GM18858 (cell line): ENCODE measurements at regions not wholly inside any gene's neighbourhood (a gene's known extent, or its start where the extent isn't known, plus 50 kb on each side); places are given as distances from the start of the nearest gene placed in this dataset.

Experiments
- ATAC-seq: cut with Tn5 transposase; IDR thresholded peaks from one replicate; pipeline ENCODE4 v1.9.1; 2021; ENCODE audit not compliant: unreplicated experiment

- ATAC-seq = no peak
Measured at GRCh38 chr9:129278391-129279237, 100.6 kb upstream of the IER5L start.

DNA sequence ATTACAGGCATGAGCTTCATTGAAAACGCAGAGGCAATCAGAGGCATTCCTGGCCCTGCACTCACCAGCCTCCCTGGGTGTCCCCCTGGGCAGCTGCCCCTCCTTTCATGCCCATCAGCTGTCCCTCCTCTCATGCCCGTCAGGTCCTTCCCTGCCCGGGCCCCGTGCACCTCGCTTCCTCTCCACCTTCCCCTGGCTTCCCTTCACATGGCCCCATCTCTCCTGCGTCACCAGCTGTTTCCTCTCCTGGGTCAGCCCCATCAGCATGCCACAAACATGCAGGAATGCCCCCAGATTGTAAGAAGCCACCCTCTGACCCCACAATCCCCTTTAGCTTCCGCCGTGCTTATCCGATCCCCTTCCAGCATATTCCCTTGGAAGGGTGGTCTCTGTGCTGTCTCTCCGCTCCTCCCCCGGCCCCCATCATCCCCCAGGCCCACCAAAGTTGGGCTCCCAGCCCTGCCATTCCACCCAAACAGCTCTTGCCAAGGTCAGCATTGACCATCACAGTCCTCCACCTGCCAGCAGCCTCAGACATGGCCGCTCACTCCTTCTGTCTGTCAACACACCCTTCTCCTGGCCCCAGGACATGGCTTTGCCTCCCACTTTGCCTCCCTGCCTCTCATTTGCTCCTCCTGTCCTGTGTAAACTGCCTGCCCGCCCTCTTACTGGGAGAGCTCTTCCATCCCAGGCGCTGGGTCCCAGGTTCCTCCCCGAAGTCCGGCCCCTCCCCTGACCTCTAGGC, 98.6 kb upstream of the IER5L start:
- no peak for ATAC-seq

DNA sequence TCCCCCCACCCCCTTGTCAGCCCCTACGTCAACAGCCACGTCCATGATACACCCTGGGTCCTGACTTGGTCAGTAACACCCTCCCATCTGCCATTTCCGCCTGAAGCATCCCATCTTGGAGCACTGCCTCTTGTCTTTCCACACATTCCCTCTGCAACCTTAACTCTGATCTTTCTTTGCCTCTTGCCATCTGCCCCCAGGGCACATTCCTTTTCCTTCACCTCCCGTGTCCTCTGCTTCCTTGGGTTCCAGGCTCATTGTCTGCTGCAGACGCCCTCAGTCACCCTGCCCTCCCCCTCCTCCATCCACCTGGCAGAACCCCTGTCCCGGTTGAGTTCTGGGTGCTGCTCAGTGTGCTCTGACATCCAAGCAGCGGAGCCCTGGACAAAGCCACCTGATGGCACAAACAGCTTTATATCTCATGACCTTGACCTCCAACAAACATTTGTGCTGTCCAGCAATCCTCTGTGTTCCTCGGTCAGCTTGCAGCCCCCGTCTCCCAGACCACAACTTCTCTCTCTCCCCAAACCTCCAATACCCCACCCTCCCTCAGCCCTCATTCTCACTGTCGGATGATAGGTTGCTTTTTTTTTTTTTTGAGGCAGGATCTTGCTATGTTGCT, 97.7 kb upstream of the IER5L start:
- no peak for ATAC-seq

GRCh38 chr9:129273941-129274684, 96.1 kb upstream of the IER5L start:
- ATAC-seq = no peak

GRCh38 chr9:129273136-129273895, 95.3 kb upstream of the IER5L start:
- ATAC-seq = no peak

DNA sequence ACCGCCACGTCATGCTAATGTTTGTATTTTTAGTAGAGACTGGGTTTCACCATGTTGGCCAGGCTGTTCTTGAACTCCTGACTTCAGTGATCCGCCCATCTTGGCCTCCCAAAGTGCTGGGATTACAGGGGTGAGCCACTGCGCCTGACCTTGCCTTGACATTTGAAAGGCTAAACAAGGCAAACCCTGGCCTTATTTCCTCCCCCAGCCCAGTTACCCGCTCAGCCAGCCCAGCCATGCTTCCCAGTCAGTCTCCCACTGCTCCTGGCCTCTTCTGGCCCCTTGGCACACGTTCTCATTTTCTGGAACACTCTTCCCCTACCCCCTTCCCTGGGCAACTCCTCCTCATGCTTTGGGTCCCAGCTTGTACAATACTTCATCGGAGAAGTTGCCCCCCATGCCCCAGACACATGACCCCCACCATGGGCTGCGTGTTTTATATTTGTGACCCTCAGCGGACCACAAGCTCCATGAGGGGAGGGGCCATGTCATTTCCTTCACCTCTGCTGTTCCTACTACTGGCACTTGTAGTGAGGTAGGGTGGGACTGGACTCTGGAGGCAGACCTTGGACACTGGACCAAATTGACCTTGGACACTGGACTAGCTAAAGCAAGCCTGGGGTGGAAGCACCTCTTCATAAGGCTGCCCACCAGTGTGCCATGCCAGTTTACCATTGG, 94.4 kb upstream of the IER5L start:
- ATAC-seq = no peak

DNA sequence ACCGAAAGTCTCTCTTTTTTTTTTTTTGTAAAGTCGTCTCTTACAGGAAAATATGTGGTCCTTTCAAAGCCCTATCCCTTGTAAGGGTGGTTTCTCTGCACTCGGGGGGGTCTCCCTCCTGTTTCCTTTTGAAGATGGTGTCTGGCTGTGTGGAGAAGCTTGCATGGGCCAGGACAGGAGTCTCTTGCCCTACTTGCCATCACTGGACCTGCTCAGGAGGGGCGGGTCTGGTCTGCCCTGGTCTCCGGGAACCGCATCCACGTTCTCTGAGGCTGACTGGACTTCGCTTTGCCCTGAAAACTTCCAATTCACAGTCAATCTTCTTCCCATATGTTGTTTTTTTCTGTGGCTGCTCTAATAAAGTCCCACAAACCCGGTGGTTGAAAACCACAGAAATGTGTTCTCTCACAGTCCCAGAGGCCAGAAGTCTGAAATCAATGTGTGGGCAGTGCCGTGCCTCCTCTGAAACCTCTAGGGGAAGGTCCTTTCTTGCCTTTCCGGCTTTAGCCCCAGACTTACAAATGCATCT, 92.9 kb upstream of the IER5L start:
- peak; percentile 37 for ATAC-seq

- peak; percentile 41 for ATAC-seq
Measured at GRCh38 chr9:129270205-129270604, 92.1 kb upstream of the IER5L start.

DNA sequence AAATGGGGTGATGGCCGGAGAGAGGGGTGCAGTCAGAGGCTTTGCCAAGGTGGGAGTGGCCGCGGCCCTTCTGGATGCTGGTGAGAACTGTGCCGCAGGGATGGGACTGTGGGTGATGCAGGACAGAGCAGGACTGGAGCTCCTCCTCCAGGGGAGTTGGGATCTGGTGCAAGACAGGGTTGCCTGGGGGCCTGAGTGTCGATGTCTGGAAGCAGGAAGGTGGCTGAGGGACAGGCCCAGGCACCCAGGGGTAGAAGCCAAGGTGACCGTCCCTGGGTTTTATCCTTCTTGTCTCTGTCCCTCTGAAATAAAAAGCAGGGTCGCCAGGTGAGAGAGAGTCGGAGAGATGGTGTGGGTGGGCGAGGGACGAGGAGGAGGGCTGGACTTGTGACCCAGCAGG, 89.1 kb upstream of the IER5L start:
- ATAC-seq = no peak

GRCh38 chr9:129266536-129266935, 88.5 kb upstream of the IER5L start:
- ATAC-seq = no peak

GRCh38 chr9:129264388-129264787, 86.3 kb upstream of the IER5L start:
- no peak for ATAC-seq

DNA sequence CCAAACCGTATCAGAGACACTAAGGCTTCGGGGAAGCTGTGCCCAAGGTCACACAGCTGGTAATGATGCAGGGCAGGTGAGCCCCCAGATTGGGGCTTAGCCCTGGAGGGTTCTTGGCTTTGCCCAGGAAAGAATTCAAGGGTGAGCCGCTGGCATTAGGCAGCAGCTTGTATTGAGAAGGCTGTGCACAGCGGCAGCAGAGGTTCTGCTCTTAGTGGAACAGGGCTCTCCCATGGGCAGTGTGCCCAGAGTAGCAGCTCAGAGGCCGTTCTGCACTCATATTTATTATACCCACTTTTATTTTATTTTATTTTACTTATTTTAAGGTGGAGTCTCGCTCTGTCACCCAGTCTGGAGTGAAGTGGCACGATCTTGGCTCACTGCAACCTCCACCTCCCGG, 85.8 kb upstream of the IER5L start:
- ATAC-seq = no peak

DNA sequence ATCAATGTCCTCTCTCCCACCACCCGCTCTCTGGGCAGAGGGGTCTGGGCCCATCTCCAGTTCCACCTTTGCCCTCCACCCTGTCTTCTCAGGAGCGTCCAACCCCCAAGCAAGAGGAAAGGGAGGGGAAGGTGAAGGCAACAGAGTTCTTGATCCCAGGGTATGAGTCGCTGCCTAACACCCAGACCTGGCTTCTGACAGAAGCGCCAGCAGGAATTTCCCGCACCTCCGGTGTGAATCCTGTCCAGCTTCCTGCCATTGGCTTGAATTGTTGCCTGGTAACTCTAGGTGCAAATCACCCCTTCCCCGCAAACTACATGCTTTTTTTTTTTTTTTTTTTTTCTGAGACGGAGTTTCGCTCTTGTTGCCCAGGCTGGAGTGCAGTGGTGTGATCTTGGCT, 84.2 kb upstream of the IER5L start:
- ATAC-seq = no peak

DNA sequence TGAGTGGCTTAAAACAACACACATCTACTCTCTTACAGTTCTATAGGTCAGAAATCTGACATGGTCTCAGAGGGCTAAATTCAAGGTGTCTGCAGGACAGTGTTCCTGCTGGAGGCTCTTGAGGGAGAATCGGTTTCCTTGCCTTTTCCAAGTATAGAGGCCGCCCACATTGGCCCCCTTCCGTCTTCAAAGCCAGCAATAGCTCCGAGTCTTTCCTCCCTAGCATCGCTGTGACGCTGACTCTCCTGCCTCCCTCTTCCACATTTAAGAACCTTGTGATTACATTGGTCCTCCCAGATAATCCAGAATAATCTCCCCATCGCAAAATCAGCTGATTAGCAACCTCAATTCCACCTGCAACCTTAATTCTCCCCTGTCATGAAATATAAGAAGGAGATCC, 81.3 kb upstream of the IER5L start:
- ATAC-seq = no peak

DNA sequence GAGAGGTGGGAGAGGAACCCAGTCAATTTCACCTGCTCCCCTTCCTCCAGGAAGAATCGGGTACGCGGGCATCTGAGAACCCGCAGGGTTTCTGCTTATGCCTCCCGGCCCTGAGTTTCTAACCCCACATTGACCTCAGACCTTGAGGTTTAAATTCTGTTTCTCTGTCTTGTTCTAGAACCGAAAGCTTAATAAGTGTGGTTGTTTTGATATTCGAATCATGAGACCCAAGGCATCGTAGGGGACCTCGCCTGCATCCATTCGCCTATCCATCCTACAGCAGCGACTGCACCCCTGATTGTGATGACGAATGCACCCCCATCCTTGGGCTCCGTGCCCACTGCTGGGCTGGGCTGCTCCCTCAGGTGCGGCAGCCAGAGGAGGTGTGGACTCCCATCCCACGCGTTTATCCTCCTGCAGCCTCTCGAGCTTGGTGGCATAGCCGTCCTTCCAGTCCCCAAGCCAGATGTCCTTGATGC, 80.8 kb upstream of the IER5L start:
- ATAC-seq = no peak

- no peak for ATAC-seq
Measured at GRCh38 chr9:129258124-129258822, 80.2 kb upstream of the IER5L start.

DNA sequence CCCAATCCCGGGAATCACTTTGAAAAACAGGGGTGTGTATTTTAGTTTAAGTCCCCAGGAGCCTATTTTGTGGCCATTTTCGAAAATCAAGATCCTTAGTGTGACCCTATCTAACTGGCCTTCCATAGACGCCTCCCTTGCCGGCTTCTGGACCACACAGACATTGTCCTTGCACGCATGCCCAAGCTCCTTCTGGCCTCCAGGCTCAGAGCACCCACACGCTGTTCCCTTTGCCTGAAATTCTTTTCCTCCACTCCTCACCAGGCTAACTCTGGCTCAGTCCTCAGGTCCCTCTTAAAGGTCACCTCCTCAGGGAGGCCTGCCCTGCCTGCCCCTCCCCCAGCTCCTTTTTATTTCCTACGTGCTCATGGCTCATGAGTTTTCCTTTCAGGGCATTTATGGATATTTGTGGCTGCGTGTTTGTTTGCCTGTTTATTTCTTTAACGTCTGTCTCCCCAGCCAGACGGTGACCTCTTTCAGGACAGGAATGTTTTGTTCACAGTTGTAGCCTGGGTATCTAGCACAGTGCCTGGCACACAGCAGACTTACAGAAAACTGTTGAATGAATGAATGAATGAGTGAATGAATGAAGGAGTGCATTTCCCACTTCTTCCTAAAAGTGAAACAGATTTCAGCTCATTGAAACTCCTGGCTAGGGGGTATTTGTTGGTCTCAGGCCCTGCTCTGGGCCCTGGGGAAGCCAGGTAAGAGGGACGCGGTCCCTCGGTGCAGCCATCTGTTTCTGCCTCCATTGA, 79.1 kb upstream of the IER5L start:
- ATAC-seq = no peak

DNA sequence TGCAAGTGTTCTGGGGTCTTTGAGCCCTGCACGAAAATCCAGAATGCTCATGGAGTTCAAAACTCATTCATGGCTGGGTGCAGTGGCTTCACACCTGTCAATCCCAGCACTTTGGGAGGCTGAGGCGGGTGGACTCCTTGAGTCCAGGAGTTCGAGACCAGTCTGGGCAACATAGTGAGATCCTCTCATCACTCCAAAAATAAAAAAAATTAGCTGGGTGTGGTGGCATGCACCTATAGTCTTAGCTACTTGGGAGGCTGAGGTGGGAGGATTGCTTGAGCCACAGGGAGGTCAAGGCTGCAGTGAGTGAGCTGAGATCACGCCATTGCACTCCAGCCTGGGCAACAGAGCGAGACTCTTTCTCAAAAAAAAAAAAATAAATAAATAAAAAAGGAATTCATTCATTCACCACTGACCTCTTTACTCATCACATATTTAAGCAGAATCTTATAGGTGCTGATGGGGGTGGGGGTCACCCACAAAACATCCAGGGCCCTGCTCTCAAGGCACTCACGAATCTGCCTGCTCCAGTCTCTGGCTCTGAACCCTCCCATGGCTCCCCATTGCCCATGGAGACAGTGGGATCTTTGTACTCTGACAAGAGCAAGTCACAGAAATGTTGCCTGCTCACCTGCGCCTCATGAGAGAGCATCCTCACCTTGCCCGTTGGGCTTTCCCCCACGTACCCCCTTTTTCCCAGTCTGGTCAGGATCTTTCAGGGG, 76.7 kb upstream of the IER5L start:
- ATAC-seq = no peak
